WERI-Rb-1 (cell line): ENCODE measurements at regions not wholly inside any gene's neighbourhood (a gene's known extent, or its start where the extent isn't known, plus 50 kb on each side); places are given as distances from the start of the nearest gene placed in this dataset.
"Not testable (repeated sequence)": the region's sequence is repeated elsewhere in the genome, so short reads cannot be mapped to it uniquely, and the experiment has no call there.

Experiments used
- DNase-seq: peaks from one replicate; pipeline ENCODE4 v3.0.0-alpha.2; 2020
- H3K27ac ChIP-seq: fragments of 250-450 bp; sonication (Bioruptor Pico); 2 replicates; pipeline ENCODE4 v1.5.1; 2020; ENCODE audit warnings: mild to moderate bottlenecking, moderate library complexity
- H3K27me3 ChIP-seq: fragments of 250-450 bp; sonication (Bioruptor Pico); 2 replicates; pipeline ENCODE4 v1.5.1; 2021; ENCODE audit warnings: mild to moderate bottlenecking, low read depth, moderate library complexity; ENCODE audit not compliant: insufficient read depth, severe bottlenecking
- H3K36me3 ChIP-seq: fragments of 250-450 bp; sonication (Bioruptor Pico); 2 replicates; pipeline ENCODE4 v1.5.1; 2020; ENCODE audit warnings: mild to moderate bottlenecking, moderate library complexity
- H3K4me3 ChIP-seq: 2 replicates; pipeline ENCODE4 v1.5.1; 2011; ENCODE audit warnings: low read depth, mild to moderate bottlenecking, control low read depth, low read length
- H3K9me3 ChIP-seq: fragments of 250-450 bp; sonication (Bioruptor Pico); 2 replicates; pipeline ENCODE4 v1.5.1; 2021; ENCODE audit warnings: mild to moderate bottlenecking, moderate library complexity; ENCODE audit not compliant: severe bottlenecking
- CTCF ChIP-seq: IDR thresholded peaks from 2 replicates; pipeline ENCODE4 v1.5.1; 2011; ENCODE audit warnings: low read depth, mild to moderate bottlenecking, control low read depth, inconsistent platforms, low read length

GRCh38 chr7:79775911-79776310, 322.4 kb upstream of the MAGI2 start:
- H3K27me3 ChIP-seq, result no peaks in the 10 kb centered on the region
- TF ChIP-seq CTCF, result no peak
- DNase-seq, result no peak
- no peak overlapping the region for H3K4me3 ChIP-seq
- H3K27ac ChIP-seq, result no peak overlapping the region
- no peaks in the 10 kb centered on the region for H3K9me3 ChIP-seq
- H3K36me3 ChIP-seq, result no peaks in the 10 kb centered on the region

- Histone ChIP-seq H3K9me3 (no peaks in the 10 kb centered on the region), H3K4me3 (no peak overlapping the region), H3K27ac (no peak overlapping the region), H3K36me3 (no peaks in the 10 kb centered on the region), H3K27me3 (no peaks in the 10 kb centered on the region)
- TF ChIP-seq CTCF, result no peak
- DNase-seq, result no peak
Measured at GRCh38 chr7:79774150-79774549, 320.7 kb upstream of the MAGI2 start.

- TF ChIP-seq CTCF, result no peak
- Histone ChIP-seq H3K27ac (no peak overlapping the region), H3K4me3 (no peak overlapping the region), H3K27me3 (no peaks in the 10 kb centered on the region), H3K9me3 (no peaks in the 10 kb centered on the region), H3K36me3 (no peaks in the 10 kb centered on the region)
- no peak for DNase-seq
Measured at GRCh38 chr7:79770970-79771369, 317.5 kb upstream of the MAGI2 start.

GRCh38 chr7:79770063-79770462, 316.6 kb upstream of the MAGI2 start:
- no peak overlapping the region for H3K27ac ChIP-seq
- no peaks in the 10 kb centered on the region for H3K36me3 ChIP-seq
- no peak overlapping the region for H3K4me3 ChIP-seq
- no peak for DNase-seq
- H3K27me3 ChIP-seq, result no peaks in the 10 kb centered on the region
- H3K9me3 ChIP-seq, result no peaks in the 10 kb centered on the region
- TF ChIP-seq CTCF, result no peak

- H3K9me3 ChIP-seq, H3K36me3 ChIP-seq, H3K27me3 ChIP-seq, DNase-seq, H3K4me3 ChIP-seq, H3K27ac ChIP-seq: not testable (repeated sequence)
Measured at GRCh38 chr7:79767876-79768560, 314.6 kb upstream of the MAGI2 start.

- H3K27me3 ChIP-seq, H3K27ac ChIP-seq, H3K4me3 ChIP-seq, DNase-seq, H3K36me3 ChIP-seq, H3K9me3 ChIP-seq: not testable (repeated sequence)
Measured at GRCh38 chr7:79767192-79767591, 313.7 kb upstream of the MAGI2 start.

- Histone ChIP-seq H3K9me3 (peaks cover 1% of the 10 kb centered on the region), H3K36me3 (no peaks in the 10 kb centered on the region), H3K4me3 (no peak overlapping the region), H3K27me3 (no peaks in the 10 kb centered on the region), H3K27ac (no peak overlapping the region)
- no peak for DNase-seq
- no peak for TF ChIP-seq CTCF
Measured at GRCh38 chr7:79761876-79762429, 308.5 kb upstream of the MAGI2 start.

GRCh38 chr7:79750941-79751340, 297.5 kb upstream of the MAGI2 start:
- not testable (repeated sequence) for H3K4me3 ChIP-seq, H3K36me3 ChIP-seq, H3K27ac ChIP-seq, H3K9me3 ChIP-seq, H3K27me3 ChIP-seq, DNase-seq
